MCF 10A (cell line): ENCODE measurements at regions not wholly inside any gene's neighbourhood (a gene's known extent, or its start where the extent isn't known, plus 50 kb on each side); places are given as distances from the start of the nearest gene placed in this dataset.
A peak's percentile ranks its signal among the peaks of the same experiment; 100 is the strongest.

ENCODE experiments used
- BruUV-seq: library from RNA; stranded (reverse); fragments of 400-500 nt; replicated peaks from 2 replicates; lab custom pipeline; 2021; lab: Mats Ljungman, UMichigan
- CTCF ChIA-PET: fragments of 300-600 bp; sonication (Branson Sonifier 250); formaldehyde crosslinking; extraction: SDS; loops from one replicate; lab custom pipeline; 2021; ENCODE audit warnings: antibody characterized with exemption, inconsistent platforms; lab: Yijun Ruan, JAX
- POLR2A ChIA-PET: fragments of 300-600, 350-650 bp; sonication (Branson Sonifier 250); formaldehyde crosslinking; extraction: SDS; loops from one replicate; lab custom pipeline; 2020; ENCODE audit warnings: antibody characterized with exemption, inconsistent platforms; lab: Yijun Ruan, JAX
- DNase-seq: peaks from one replicate; pipeline ENCODE4 v3.0.0-alpha.2; 2018; ENCODE audit not compliant: unreplicated experiment
- H3K27ac Mint-ChIP-seq: one replicate; pipeline ENCODE4 v1.8.0; 2022; ENCODE audit warnings: mild to moderate bottlenecking, low read depth, mixed read lengths; ENCODE audit not compliant: unreplicated experiment
- H3K27me3 Mint-ChIP-seq: one replicate; pipeline ENCODE4 v1.8.0; 2022; ENCODE audit warnings: mixed read lengths; ENCODE audit not compliant: insufficient read depth, unreplicated experiment
- H3K36me3 Mint-ChIP-seq: one replicate; pipeline ENCODE4 v1.8.0; 2022; ENCODE audit warnings: mild to moderate bottlenecking, moderate library complexity, mixed read lengths; ENCODE audit not compliant: insufficient read depth, unreplicated experiment
- H3K4me1 Mint-ChIP-seq: one replicate; pipeline ENCODE4 v1.8.0; 2022; ENCODE audit warnings: mixed read lengths; ENCODE audit not compliant: insufficient read depth, unreplicated experiment
- H3K4me3 Mint-ChIP-seq: one replicate; pipeline ENCODE4 v1.8.0; 2022; ENCODE audit warnings: mild to moderate bottlenecking, moderate library complexity, mixed read lengths; ENCODE audit not compliant: unreplicated experiment
- H3K9me3 Mint-ChIP-seq: one replicate; pipeline ENCODE4 v1.8.0; 2022; ENCODE audit warnings: mixed read lengths; ENCODE audit not compliant: unreplicated experiment
- CTCF ChIP-seq: fragments of 200-600 bp; IDR thresholded peaks from one replicate; pipeline ENCODE4 v1.8.0; 2022; ENCODE audit warnings: antibody characterized with exemption, mild to moderate bottlenecking; ENCODE audit not compliant: unreplicated experiment
- intact Hi-C: fragments of 100-400 bp; cut with micrococcal nuclease; formaldehyde crosslinking; loops from 2 replicates; pipeline ENCODE4 v1.14.1; 2022

- no peak for TF ChIP-seq CTCF
- POLR2A ChIA-PET, result interaction anchor here (0.6 to 0.8 kb wide), 4 partner anchors 10 to 235 kb away, joined by 3 to 5 read pairs (median 3); no protein-coding TSS in a partner anchor
- no peak overlapping the region for H3K27ac Mint-ChIP-seq
- no peak overlapping the region for H3K4me3 Mint-ChIP-seq
- BruUV-seq, result no TSS peak
- DNase-seq, result peak; percentile 29
- intact Hi-C loops, result no loop called here
- H3K4me1 Mint-ChIP-seq, result peaks cover 6% of the 10 kb centered on the region
- CTCF ChIA-PET, result interaction anchor here (0.7 to 1.8 kb wide), 2 partner anchors 15 to 24 kb away, joined by 3 to 6 read pairs; no protein-coding TSS in a partner anchor
- H3K9me3 Mint-ChIP-seq, result no peaks in the 10 kb centered on the region
- H3K36me3 Mint-ChIP-seq, result no peaks in the 10 kb centered on the region
- no peaks in the 10 kb centered on the region for H3K27me3 Mint-ChIP-seq
Measured at GRCh38 chr2:190766174-190766572, 114.4 kb upstream of the GLS start.

- no peak for DNase-seq
- H3K4me3 Mint-ChIP-seq, result no peak overlapping the region
- no peaks in the 10 kb centered on the region for H3K36me3 Mint-ChIP-seq
- POLR2A ChIA-PET, result interaction anchor here (0.6 to 0.8 kb wide), 4 partner anchors 9 to 234 kb away, joined by 3 to 5 read pairs (median 3); no protein-coding TSS in a partner anchor
- no peaks in the 10 kb centered on the region for H3K9me3 Mint-ChIP-seq
- intact Hi-C loops, result no loop called here
- no TSS peak for BruUV-seq
- H3K4me1 Mint-ChIP-seq, result peaks cover 6% of the 10 kb centered on the region
- CTCF ChIA-PET, result interaction anchor here (0.7 to 1.8 kb wide), 3 partner anchors 14 to 389 kb away, joined by 3 to 6 read pairs (median 6); no protein-coding TSS in a partner anchor
- H3K27me3 Mint-ChIP-seq, result no peaks in the 10 kb centered on the region
- H3K27ac Mint-ChIP-seq, result no peak overlapping the region
- no peak for TF ChIP-seq CTCF
Measured at GRCh38 chr2:190766595-190766994, 114.0 kb upstream of the GLS start.

- H3K27ac Mint-ChIP-seq, result no peak overlapping the region
- CTCF ChIA-PET, result no interaction called here
- peaks cover 6% of the 10 kb centered on the region for H3K4me1 Mint-ChIP-seq
- TF ChIP-seq CTCF, result no peak
- no peaks in the 10 kb centered on the region for H3K27me3 Mint-ChIP-seq
- no peak overlapping the region for H3K4me3 Mint-ChIP-seq
- no TSS peak for BruUV-seq
- POLR2A ChIA-PET, result no interaction called here
- H3K9me3 Mint-ChIP-seq, result no peaks in the 10 kb centered on the region
- H3K36me3 Mint-ChIP-seq, result no peaks in the 10 kb centered on the region
- intact Hi-C loops, result no loop called here
- DNase-seq, result no peak
Measured at GRCh38 chr2:190767821-190768220, 112.8 kb upstream of the GLS start.

GRCh38 chr2:190769258-190769657 lies 111.4 kb upstream of the GLS start:
- ChIA-PET POLR2A (interaction anchor here (0.8 kb wide), 1 partner anchor 253 kb away, joined by 3 read pairs; no protein-coding TSS in a partner anchor), CTCF (interaction anchor here (1.0 kb wide), 1 partner anchor 12 kb away, joined by 3 read pairs; no protein-coding TSS in a partner anchor)
- Mint-ChIP-seq H3K4me1 (peaks cover under 1% of the 10 kb centered on the region), H3K27me3 (no peaks in the 10 kb centered on the region), H3K9me3 (no peaks in the 10 kb centered on the region), H3K27ac (no peak overlapping the region), H3K4me3 (no peak overlapping the region), H3K36me3 (no peaks in the 10 kb centered on the region)
- no TSS peak for BruUV-seq
- intact Hi-C loops, result no loop called here
- DNase-seq, result no peak
- no peak for TF ChIP-seq CTCF
